Lower lobe of right lung (tissue), 2 donors: ENCODE measurements at regions not wholly inside any gene's neighbourhood (a gene's known extent, or its start where the extent isn't known, plus 50 kb on each side); places are given as distances from the start of the nearest gene placed in this dataset.

Experiments used
- ATAC-seq, 2 donors: fragments of 200-7000 bp; cut with Tn5 transposase; one replicate each; pipeline ENCODE4 v1.9.1; 2020 to 2022; ENCODE audit warnings: mild to moderate bottlenecking in 2 of 2, moderate library complexity in 2 of 2
- DNase-seq: peaks from one replicate; pipeline ENCODE4 v3.0.0-alpha.2; 2020
- H3K27ac ChIP-seq: fragments of 200-600 bp; one replicate; pipeline ENCODE4 v1.8.0; 2022
- H3K27me3 ChIP-seq: fragments of 200-600 bp; one replicate; pipeline ENCODE4 v1.8.0; 2022; ENCODE audit warnings: low read depth
- H3K36me3 ChIP-seq: fragments of 200-600 bp; one replicate; pipeline ENCODE4 v1.8.0; 2022; ENCODE audit warnings: mild to moderate bottlenecking
- H3K4me1 ChIP-seq: fragments of 200-600 bp; one replicate; pipeline ENCODE4 v1.8.0; 2022
- H3K4me3 ChIP-seq: fragments of 200-600 bp; one replicate; pipeline ENCODE4 v1.8.0; 2022; ENCODE audit warnings: mild to moderate bottlenecking
- H3K9me3 ChIP-seq: fragments of 200-600 bp; one replicate; pipeline ENCODE4 v1.8.0; 2022
- CTCF ChIP-seq: fragments of 200-600 bp; IDR thresholded peaks from one replicate; pipeline ENCODE4 v1.8.0; 2022; ENCODE audit warnings: antibody characterized with exemption, mild to moderate bottlenecking
- intact Hi-C: fragments of 100-400 bp; cut with DNase I; formaldehyde crosslinking; loops from one replicate; pipeline ENCODE4 v1.11.0; 2022
- donor health status: DM: no; HTN: yes; CAD: no; lungs with severe emphysema.

DNA sequence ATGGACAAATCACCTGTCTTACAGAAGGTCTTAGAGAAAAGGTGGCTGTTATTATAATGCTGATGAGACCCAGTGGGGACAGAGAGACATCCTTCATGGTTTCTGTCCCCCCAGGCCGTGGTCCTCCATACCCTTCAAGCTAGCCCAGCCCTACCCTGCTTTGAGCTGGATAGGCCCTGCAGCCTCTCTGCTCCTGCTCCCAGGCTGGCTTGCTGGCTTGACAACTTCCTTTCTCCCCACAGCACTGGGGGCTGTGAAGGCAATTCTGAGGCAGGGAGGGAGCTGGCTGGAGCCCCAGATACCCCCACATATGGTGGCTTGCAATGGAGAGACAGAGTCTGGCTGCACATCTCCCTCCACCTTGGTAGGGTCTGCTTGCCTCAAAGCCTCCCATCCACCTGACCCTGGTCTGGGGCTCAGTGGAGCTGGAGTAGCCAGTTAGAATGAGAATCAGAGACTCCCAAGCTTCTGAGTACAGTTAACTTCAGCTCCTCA is 118.2 kb downstream of the PJA1 start:
- H3K27ac ChIP-seq: no peak overlapping the region
- no peak for TF ChIP-seq CTCF
- H3K36me3 ChIP-seq: no peaks in the 10 kb centered on the region
- H3K9me3 ChIP-seq: no peaks in the 10 kb centered on the region
- no peaks in the 10 kb centered on the region for H3K27me3 ChIP-seq
- H3K4me1 ChIP-seq: no peaks in the 10 kb centered on the region
- H3K4me3 ChIP-seq: no peak overlapping the region
- intact Hi-C loops: no loop called here
- ATAC-seq: no peak
- no peak for DNase-seq

- Histone ChIP-seq H3K36me3 (no peaks in the 10 kb centered on the region), H3K4me1 (no peaks in the 10 kb centered on the region), H3K27ac (no peak overlapping the region), H3K27me3 (no peaks in the 10 kb centered on the region), H3K4me3 (no peak overlapping the region), H3K9me3 (no peaks in the 10 kb centered on the region)
- ATAC-seq: no peak
- DNase-seq: no peak
- intact Hi-C loops: no loop called here
- TF ChIP-seq CTCF: no peak
Observed at GRCh38 chrX:69045616-69046345, 119.5 kb downstream of the PJA1 start.

GRCh38 chrX:69038816-69039215 is 126.4 kb downstream of the PJA1 start:
- DNase-seq: no peak
- intact Hi-C loops: no loop called here

GRCh38 chrX:69038188-69038587 is 127.1 kb downstream of the PJA1 start:
- intact Hi-C loops: no loop called here
- ATAC-seq (no peak), DNase-seq (no peak)
- H3K4me1 ChIP-seq: no peaks in the 10 kb centered on the region
- no peak for TF ChIP-seq CTCF
- no peak overlapping the region for H3K27ac ChIP-seq
- no peaks in the 10 kb centered on the region for H3K36me3 ChIP-seq
- H3K4me3 ChIP-seq: no peak overlapping the region
- H3K9me3 ChIP-seq: no peaks in the 10 kb centered on the region
- H3K27me3 ChIP-seq: no peaks in the 10 kb centered on the region

More at GRCh38 chrX:69038816-69039215, 126.4 kb downstream of the PJA1 start:
- ATAC-seq: no peak
- H3K27ac ChIP-seq: no peak overlapping the region
- no peak for TF ChIP-seq CTCF
- no peaks in the 10 kb centered on the region for H3K9me3 ChIP-seq
- no peaks in the 10 kb centered on the region for H3K36me3 ChIP-seq
- H3K4me3 ChIP-seq: no peak overlapping the region
- H3K27me3 ChIP-seq: no peaks in the 10 kb centered on the region
- no peaks in the 10 kb centered on the region for H3K4me1 ChIP-seq

GRCh38 chrX:69037786-69038185 is 127.5 kb downstream of the PJA1 start:
- Histone ChIP-seq H3K36me3 (no peaks in the 10 kb centered on the region), H3K4me3 (no peak overlapping the region), H3K27ac (no peak overlapping the region), H3K27me3 (no peaks in the 10 kb centered on the region), H3K4me1 (no peaks in the 10 kb centered on the region), H3K9me3 (no peaks in the 10 kb centered on the region)
- no peak for ATAC-seq
- intact Hi-C loops: no loop called here
- no peak for DNase-seq
- TF ChIP-seq CTCF: no peak
